ENCODE measurements at regions not wholly inside any gene's neighbourhood (a gene's known extent, or its start where the extent isn't known, plus 50 kb on each side); places are given as distances from the start of the nearest gene placed in this dataset.

DNA sequence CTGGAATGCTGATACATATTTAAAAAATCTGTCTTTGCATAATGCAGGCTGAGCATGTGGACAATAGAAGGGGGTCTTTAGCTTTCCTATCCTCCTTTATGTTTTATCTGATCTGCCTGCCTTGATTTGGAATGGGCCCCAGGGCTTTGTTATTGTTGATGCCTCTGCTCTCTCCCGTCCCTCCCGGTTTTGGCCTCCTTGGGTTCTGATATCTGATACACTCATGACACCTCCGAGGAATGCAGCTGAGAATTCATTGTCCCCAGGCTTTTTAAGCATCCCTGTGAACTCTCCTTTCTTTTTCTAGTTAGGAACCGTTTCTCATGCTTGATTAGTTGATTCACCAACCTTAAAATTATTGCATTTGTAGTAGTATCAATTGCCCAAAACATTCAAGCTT, 185.5 kb upstream of the RALGAPA2 start:
- Histone ChIP-seq H3K9me3 (ENCODE audit: low read length) (peaks cover 5% of the 10 kb centered on the region; the same call in 1 of the 2 replicates), H3K79me2 (ENCODE audit: insufficient read depth, low read length) (no peaks in the 10 kb centered on the region), H3K4me1 (ENCODE audit: insufficient read depth, low read length) (peaks cover 27% of the 10 kb centered on the region), H3K4me2 (ENCODE audit: low read depth, low read length) (no peak overlapping the region), H3K4me3 (replicated peaks in 1 of 3; ENCODE audit: insufficient read depth in 1 of 3, low read depth in 2 of 3, low read length in 3 of 3) (no peak overlapping the region), H2AFZ (ENCODE audit: low read length) (no peak overlapping the region), H3K27me3 (ENCODE audit: control insufficient read depth in 1 of 2, insufficient read depth in 2 of 2, low read length in 2 of 2) (no peaks in the 10 kb centered on the region; a peak in 1 of 5 replicates), H3K36me3 (replicated peaks in 1 of 2; ENCODE audit: control insufficient read depth in 1 of 2, insufficient read depth in 2 of 2, low read length in 2 of 2) (no peaks in the 10 kb centered on the region), H4K20me1 (ENCODE audit: insufficient read depth, low read length) (no peaks in the 10 kb centered on the region), H3K27ac (ENCODE audit: extremely low read length, insufficient read depth, low read length) (no peak overlapping the region), H3K9ac (ENCODE audit: insufficient read depth, low read depth, low read length) (no peak overlapping the region)
- in situ Hi-C loops (cut with HindIII; ENCODE audit: extremely low pct_ligation_motif_present, low pct_unique_long_range_greater_than_20kb) (no loop called here), intact Hi-C loops (cut with micrococcal nuclease; ENCODE audit: unreplicated experiment) (no loop called here)
- ChIA-PET POLR2A (no interaction called here), CTCF (ENCODE audit: low intra/inter-chr PET ratio, low total read pairs) (no interaction called here)
- no peak for TF ChIP-seq MLLT10 (CRISPR knock-in tag; IDR thresholded peaks at IDR 0.05)
- TF ChIP-seq ELF1 (CRISPR knock-in tag; IDR thresholded peaks at IDR 0.05) = no peak
- no peak for TF ChIP-seq TRIM24 (CRISPR knock-in tag; IDR thresholded peaks at IDR 0.05)
- BruUV-seq (replicated peaks) = no TSS peak
- no peak for ATAC-seq
- FAIRE-seq = no peak
- 11% methylated on average over 4 of the region's 4 CpGs for WGBS (ENCODE audit: low lambda C conversion rate)
- no peak for DNase-seq (ENCODE audit: low spot score)

- Histone ChIP-seq H3K36me3 (replicated peaks in 1 of 2; ENCODE audit: control insufficient read depth in 1 of 2, insufficient read depth in 2 of 2, low read length in 2 of 2) (no peaks in the 10 kb centered on the region), H4K20me1 (ENCODE audit: insufficient read depth, low read length) (no peaks in the 10 kb centered on the region), H3K4me2 (ENCODE audit: low read depth, low read length) (no peak overlapping the region), H3K27me3 (ENCODE audit: control insufficient read depth in 1 of 2, insufficient read depth in 2 of 2, low read length in 2 of 2) (no peaks in the 10 kb centered on the region; a peak in 1 of 5 replicates), H3K4me3 (replicated peaks in 1 of 3; ENCODE audit: insufficient read depth in 1 of 3, low read depth in 2 of 3, low read length in 3 of 3) (no peak overlapping the region), H3K4me1 (ENCODE audit: insufficient read depth, low read length) (peaks cover 27% of the 10 kb centered on the region), H2AFZ (ENCODE audit: low read length) (no peak overlapping the region), H3K9ac (ENCODE audit: insufficient read depth, low read depth, low read length) (no peak overlapping the region), H3K27ac (ENCODE audit: extremely low read length, insufficient read depth, low read length) (no peak overlapping the region), H3K79me2 (ENCODE audit: insufficient read depth, low read length) (no peaks in the 10 kb centered on the region), H3K9me3 (ENCODE audit: low read length) (peaks cover 5% of the 10 kb centered on the region; the same call in 1 of the 2 replicates)
- in situ Hi-C loops (cut with HindIII; ENCODE audit: extremely low pct_ligation_motif_present, low pct_unique_long_range_greater_than_20kb) = no loop called here
- no TSS peak for BruUV-seq (replicated peaks)
- intact Hi-C loops (cut with micrococcal nuclease; ENCODE audit: unreplicated experiment) = no loop called here
- ChIA-PET POLR2A (no interaction called here), CTCF (ENCODE audit: low intra/inter-chr PET ratio, low total read pairs) (no interaction called here)
- FAIRE-seq (no peak), DNase-seq (ENCODE audit: low spot score) (no peak), ATAC-seq (no peak)
- TF ChIP-seq PAXIP1 (CRISPR knock-in tag; conservative IDR thresholded peaks at IDR 0.05) = no peak
- no peak for TF ChIP-seq ZNF251 (CRISPR knock-in tag; IDR thresholded peaks at IDR 0.05)
- TF ChIP-seq HNF4A (CRISPR knock-in tag; IDR thresholded peaks at IDR 0.05) = no peak
- no peak for TF ChIP-seq ETV6 (CRISPR knock-in tag; conservative IDR thresholded peaks at IDR 0.05)
- TF ChIP-seq, protein P1, sequence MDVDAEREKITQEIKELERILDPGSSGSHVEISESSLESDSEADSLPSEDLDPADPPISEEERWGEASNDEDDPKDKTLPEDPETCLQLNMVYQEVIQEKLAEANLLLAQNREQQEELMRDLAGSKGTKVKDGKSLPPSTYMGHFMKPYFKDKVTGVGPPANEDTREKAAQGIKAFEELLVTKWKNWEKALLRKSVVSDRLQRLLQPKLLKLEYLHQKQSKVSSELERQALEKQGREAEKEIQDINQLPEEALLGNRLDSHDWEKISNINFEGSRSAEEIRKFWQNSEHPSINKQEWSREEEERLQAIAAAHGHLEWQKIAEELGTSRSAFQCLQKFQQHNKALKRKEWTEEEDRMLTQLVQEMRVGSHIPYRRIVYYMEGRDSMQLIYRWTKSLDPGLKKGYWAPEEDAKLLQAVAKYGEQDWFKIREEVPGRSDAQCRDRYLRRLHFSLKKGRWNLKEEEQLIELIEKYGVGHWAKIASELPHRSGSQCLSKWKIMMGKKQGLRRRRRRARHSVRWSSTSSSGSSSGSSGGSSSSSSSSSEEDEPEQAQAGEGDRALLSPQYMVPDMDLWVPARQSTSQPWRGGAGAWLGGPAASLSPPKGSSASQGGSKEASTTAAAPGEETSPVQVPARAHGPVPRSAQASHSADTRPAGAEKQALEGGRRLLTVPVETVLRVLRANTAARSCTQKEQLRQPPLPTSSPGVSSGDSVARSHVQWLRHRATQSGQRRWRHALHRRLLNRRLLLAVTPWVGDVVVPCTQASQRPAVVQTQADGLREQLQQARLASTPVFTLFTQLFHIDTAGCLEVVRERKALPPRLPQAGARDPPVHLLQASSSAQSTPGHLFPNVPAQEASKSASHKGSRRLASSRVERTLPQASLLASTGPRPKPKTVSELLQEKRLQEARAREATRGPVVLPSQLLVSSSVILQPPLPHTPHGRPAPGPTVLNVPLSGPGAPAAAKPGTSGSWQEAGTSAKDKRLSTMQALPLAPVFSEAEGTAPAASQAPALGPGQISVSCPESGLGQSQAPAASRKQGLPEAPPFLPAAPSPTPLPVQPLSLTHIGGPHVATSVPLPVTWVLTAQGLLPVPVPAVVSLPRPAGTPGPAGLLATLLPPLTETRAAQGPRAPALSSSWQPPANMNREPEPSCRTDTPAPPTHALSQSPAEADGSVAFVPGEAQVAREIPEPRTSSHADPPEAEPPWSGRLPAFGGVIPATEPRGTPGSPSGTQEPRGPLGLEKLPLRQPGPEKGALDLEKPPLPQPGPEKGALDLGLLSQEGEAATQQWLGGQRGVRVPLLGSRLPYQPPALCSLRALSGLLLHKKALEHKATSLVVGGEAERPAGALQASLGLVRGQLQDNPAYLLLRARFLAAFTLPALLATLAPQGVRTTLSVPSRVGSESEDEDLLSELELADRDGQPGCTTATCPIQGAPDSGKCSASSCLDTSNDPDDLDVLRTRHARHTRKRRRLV (CRISPR knock-in tag; IDR thresholded peaks at IDR 0.05) = no peak
- TF ChIP-seq ERF (CRISPR knock-in tag; IDR thresholded peaks at IDR 0.05) = no peak
- no peak for TF ChIP-seq RCOR2 (CRISPR knock-in tag; IDR thresholded peaks at IDR 0.05)
- no peak for TF ChIP-seq CENPX (CRISPR knock-in tag; IDR thresholded peaks at IDR 0.05)
These were observed 184.7 kb upstream of the RALGAPA2 start for GRCh38 chr20:20897145-20897544.
